GM23338 (cell line): ENCODE measurements at regions not wholly inside any gene's neighbourhood (a gene's known extent, or its start where the extent isn't known, plus 50 kb on each side); places are given as distances from the start of the nearest gene placed in this dataset.

Experiments used
- ATAC-seq: fragments of 200-7000 bp; cut with Tn5 transposase; 3 replicates; pipeline ENCODE4 v1.9.1; 2020
- DNase-seq: peaks from one replicate; pipeline ENCODE4 v3.0.0-alpha.2; 2015; ENCODE audit warnings: low spot score
- H2AFZ ChIP-seq: fragments of 200-600 bp; sonication (generic); 2 replicates; pipeline ENCODE4 v1.8.0; 2016; ENCODE audit warnings: antibody characterized with exemption, mild to moderate bottlenecking, moderate library complexity
- H3F3A ChIP-seq: fragments of 200-600 bp; sonication (generic); replicated peaks from 2 replicates; pipeline ENCODE4 v1.8.0; 2017; ENCODE audit warnings: antibody characterized with exemption, mixed run types, low read depth
- H3K27ac ChIP-seq: fragments of 200-600 bp; sonication (generic); 2 replicates; pipeline ENCODE4 v1.6.1; 2016; ENCODE audit warnings: low read depth
- H3K27me3 ChIP-seq: fragments of 200-600 bp; sonication (generic); 2 replicates; pipeline ENCODE4 v1.8.0; 2016; ENCODE audit warnings: mild to moderate bottlenecking, mixed run types, moderate library complexity; ENCODE audit not compliant: insufficient read depth
- H3K36me3 ChIP-seq: fragments of 200-600 bp; sonication (generic); 2 replicates; pipeline ENCODE4 v1.8.0; 2016; ENCODE audit warnings: mild to moderate bottlenecking; ENCODE audit not compliant: insufficient read depth
- H3K4me1 ChIP-seq: fragments of 200-600 bp; sonication (generic); 2 replicates; pipeline ENCODE4 v1.8.0; 2016; ENCODE audit warnings: mild to moderate bottlenecking, moderate library complexity; ENCODE audit not compliant: insufficient read depth
- H3K4me2 ChIP-seq: fragments of 200-600 bp; sonication (generic); 2 replicates; pipeline ENCODE4 v1.7.1; 2017; ENCODE audit warnings: mixed run types
- H3K4me3 ChIP-seq: fragments of 200-600 bp; sonication (generic); 2 replicates; pipeline ENCODE4 v1.6.1; 2016; ENCODE audit warnings: mixed run types
- H3K79me2 ChIP-seq: fragments of 200-600 bp; sonication (generic); replicated peaks from 2 replicates; pipeline ENCODE4 v1.8.0; 2017; ENCODE audit warnings: mild to moderate bottlenecking; ENCODE audit not compliant: insufficient read depth
- H3K9me2 ChIP-seq: fragments of 200-600 bp; sonication (generic); 2 replicates; pipeline ENCODE4 v1.8.0; 2017; ENCODE audit not compliant: insufficient read depth
- H4K20me1 ChIP-seq: fragments of 200-600 bp; sonication (generic); replicated peaks from 2 replicates; pipeline ENCODE4 v1.8.0; 2017; ENCODE audit warnings: mild to moderate bottlenecking; ENCODE audit not compliant: insufficient read depth
- H3K27ac Mint-ChIP-seq: 2 replicates; pipeline ENCODE4 v1.8.0; 2020; ENCODE audit warnings: inconsistent platforms, mild to moderate bottlenecking, moderate library complexity, mixed read lengths
- H3K27me3 Mint-ChIP-seq: 3 replicates; pipeline ENCODE4 v1.8.0; 2022; ENCODE audit warnings: low read depth, mild to moderate bottlenecking, moderate library complexity, mixed read lengths, inconsistent platforms; ENCODE audit not compliant: insufficient read depth, poor library complexity
- H3K36me3 Mint-ChIP-seq: 3 replicates; pipeline ENCODE4 v1.8.0; 2021; ENCODE audit warnings: low read depth, mild to moderate bottlenecking, inconsistent platforms, moderate library complexity, mixed read lengths
- H3K4me1 Mint-ChIP-seq: 3 replicates; pipeline ENCODE4 v1.8.0; 2020; ENCODE audit warnings: mild to moderate bottlenecking, inconsistent platforms, mixed read lengths
- H3K4me3 Mint-ChIP-seq: 3 replicates; pipeline ENCODE4 v1.8.0; 2021; ENCODE audit warnings: moderate library complexity, mild to moderate bottlenecking, inconsistent platforms, mixed read lengths
- H3K9me3 Mint-ChIP-seq: 3 replicates; pipeline ENCODE4 v1.8.0; 2020; ENCODE audit warnings: moderate library complexity, mild to moderate bottlenecking, inconsistent platforms, mixed read lengths
- CREB1 ChIP-seq: fragments of 250-450 bp; sonication (Bioruptor Pico); IDR thresholded peaks from 2 replicates; pipeline ENCODE4 v1.5.0; 2020; ENCODE audit warnings: low read depth, mild to moderate bottlenecking, moderate library complexity
- EZH2 ChIP-seq: fragments of 200-600 bp; sonication (generic); IDR thresholded peaks from one replicate; pipeline ENCODE4 v1.8.0; 2017; ENCODE audit warnings: antibody characterized with exemption, mild to moderate bottlenecking, low read depth; ENCODE audit not compliant: unreplicated experiment
- EZH2phosphoT487 ChIP-seq: fragments of 200-600 bp; sonication (generic); IDR thresholded peaks from one replicate; pipeline ENCODE4 v1.8.1; 2018; ENCODE audit warnings: antibody characterized with exemption; ENCODE audit not compliant: unreplicated experiment
- JUNB ChIP-seq: IDR thresholded peaks from one replicate; pipeline ENCODE4 v1.6.1; 2016; ENCODE audit warnings: antibody characterized with exemption; ENCODE audit not compliant: unreplicated experiment
- NANOG ChIP-seq: IDR thresholded peaks from 2 replicates; pipeline ENCODE4 v1.6.1; 2016; ENCODE audit warnings: antibody characterized with exemption, borderline replicate concordance
- POLR2AphosphoS5 ChIP-seq: IDR thresholded peaks from 2 replicates; pipeline ENCODE4 v1.6.1; 2016; ENCODE audit warnings: antibody characterized with exemption, low read depth
- STAT1 ChIP-seq: IDR thresholded peaks from one replicate; pipeline ENCODE4 v1.6.1; 2016; ENCODE audit warnings: antibody characterized with exemption; ENCODE audit not compliant: unreplicated experiment
- ZNF114 ChIP-seq: fragments of 250-450 bp; sonication (Bioruptor Pico); IDR thresholded peaks from 2 replicates; pipeline ENCODE4 v1.5.0; 2020; ENCODE audit warnings: mild to moderate bottlenecking, moderate library complexity
- ZNF331 ChIP-seq: fragments of 250-450 bp; sonication (Bioruptor Pico); IDR thresholded peaks from 2 replicates; pipeline ENCODE4 v1.5.0; 2020; ENCODE audit warnings: low read depth, mild to moderate bottlenecking, moderate library complexity
- TF ChIP-seq, protein P1 (sequence below): IDR thresholded peaks from 2 replicates; pipeline ENCODE4 v1.6.1; 2016; ENCODE audit warnings: antibody characterized with exemption
- TF ChIP-seq, protein P2 (sequence below): fragments of 250-450 bp; sonication (Bioruptor Pico); IDR thresholded peaks from 2 replicates; pipeline ENCODE4 v1.5.0; 2020; ENCODE audit warnings: mild to moderate bottlenecking, moderate library complexity
- TF ChIP-seq, protein P3 (sequence below): IDR thresholded peaks from one replicate; pipeline ENCODE4 v1.6.1; 2018; ENCODE audit warnings: antibody characterized with exemption; ENCODE audit not compliant: unreplicated experiment
- TF ChIP-seq, protein P4 (sequence below), 2 experiments: fragments of 200-600 bp in 1 of 2; sonication (generic) in 1 of 2; conservative IDR thresholded peaks; 2 replicates each; pipeline versions ENCODE4 v1.5.1 to v1.6.1; 2016 to 2017; ENCODE audit warnings: antibody characterized with exemption in 2 of 2, low read depth in 2 of 2, mild to moderate bottlenecking in 2 of 2, moderate library complexity in 1 of 2

DNA sequence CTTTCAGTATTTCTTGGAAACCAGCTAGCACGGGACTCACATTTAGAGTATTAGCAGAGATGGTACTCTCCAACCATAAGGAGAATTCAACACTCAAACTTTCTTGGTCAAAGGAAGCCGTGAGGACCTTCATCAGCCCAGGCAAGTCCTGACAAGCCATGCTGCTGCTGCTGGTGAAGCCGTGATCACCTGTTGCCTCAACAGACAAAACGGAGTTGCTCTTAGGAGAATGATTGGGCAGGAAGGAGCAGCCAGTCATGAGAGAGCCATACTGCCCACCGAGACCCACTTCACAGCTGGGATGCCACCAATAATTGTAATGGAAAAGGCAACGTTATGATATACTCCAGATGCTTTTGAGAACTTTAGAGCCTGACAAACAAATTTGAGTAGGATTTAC lies 60.8 kb upstream of the PLPP4 start:
- H3K36me3 Mint-ChIP-seq = no peaks in the 10 kb centered on the region; the same call in 2 of the 3 replicates
- H3K27ac ChIP-seq = no peak overlapping the region
- no peak for TF ChIP-seq CREB1 (CRISPR knock-in tag)
- no peak for TF ChIP-seq JUNB
- no peak for TF ChIP-seq EZH2
- TF ChIP-seq ZNF331 (CRISPR knock-in tag) = no peak
- TF ChIP-seq, protein P1, sequence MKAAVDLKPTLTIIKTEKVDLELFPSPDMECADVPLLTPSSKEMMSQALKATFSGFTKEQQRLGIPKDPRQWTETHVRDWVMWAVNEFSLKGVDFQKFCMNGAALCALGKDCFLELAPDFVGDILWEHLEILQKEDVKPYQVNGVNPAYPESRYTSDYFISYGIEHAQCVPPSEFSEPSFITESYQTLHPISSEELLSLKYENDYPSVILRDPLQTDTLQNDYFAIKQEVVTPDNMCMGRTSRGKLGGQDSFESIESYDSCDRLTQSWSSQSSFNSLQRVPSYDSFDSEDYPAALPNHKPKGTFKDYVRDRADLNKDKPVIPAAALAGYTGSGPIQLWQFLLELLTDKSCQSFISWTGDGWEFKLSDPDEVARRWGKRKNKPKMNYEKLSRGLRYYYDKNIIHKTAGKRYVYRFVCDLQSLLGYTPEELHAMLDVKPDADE = no peak
- TF ChIP-seq NANOG = no peak
- TF ChIP-seq POLR2AphosphoS5 = no peak
- TF ChIP-seq, protein P2, sequence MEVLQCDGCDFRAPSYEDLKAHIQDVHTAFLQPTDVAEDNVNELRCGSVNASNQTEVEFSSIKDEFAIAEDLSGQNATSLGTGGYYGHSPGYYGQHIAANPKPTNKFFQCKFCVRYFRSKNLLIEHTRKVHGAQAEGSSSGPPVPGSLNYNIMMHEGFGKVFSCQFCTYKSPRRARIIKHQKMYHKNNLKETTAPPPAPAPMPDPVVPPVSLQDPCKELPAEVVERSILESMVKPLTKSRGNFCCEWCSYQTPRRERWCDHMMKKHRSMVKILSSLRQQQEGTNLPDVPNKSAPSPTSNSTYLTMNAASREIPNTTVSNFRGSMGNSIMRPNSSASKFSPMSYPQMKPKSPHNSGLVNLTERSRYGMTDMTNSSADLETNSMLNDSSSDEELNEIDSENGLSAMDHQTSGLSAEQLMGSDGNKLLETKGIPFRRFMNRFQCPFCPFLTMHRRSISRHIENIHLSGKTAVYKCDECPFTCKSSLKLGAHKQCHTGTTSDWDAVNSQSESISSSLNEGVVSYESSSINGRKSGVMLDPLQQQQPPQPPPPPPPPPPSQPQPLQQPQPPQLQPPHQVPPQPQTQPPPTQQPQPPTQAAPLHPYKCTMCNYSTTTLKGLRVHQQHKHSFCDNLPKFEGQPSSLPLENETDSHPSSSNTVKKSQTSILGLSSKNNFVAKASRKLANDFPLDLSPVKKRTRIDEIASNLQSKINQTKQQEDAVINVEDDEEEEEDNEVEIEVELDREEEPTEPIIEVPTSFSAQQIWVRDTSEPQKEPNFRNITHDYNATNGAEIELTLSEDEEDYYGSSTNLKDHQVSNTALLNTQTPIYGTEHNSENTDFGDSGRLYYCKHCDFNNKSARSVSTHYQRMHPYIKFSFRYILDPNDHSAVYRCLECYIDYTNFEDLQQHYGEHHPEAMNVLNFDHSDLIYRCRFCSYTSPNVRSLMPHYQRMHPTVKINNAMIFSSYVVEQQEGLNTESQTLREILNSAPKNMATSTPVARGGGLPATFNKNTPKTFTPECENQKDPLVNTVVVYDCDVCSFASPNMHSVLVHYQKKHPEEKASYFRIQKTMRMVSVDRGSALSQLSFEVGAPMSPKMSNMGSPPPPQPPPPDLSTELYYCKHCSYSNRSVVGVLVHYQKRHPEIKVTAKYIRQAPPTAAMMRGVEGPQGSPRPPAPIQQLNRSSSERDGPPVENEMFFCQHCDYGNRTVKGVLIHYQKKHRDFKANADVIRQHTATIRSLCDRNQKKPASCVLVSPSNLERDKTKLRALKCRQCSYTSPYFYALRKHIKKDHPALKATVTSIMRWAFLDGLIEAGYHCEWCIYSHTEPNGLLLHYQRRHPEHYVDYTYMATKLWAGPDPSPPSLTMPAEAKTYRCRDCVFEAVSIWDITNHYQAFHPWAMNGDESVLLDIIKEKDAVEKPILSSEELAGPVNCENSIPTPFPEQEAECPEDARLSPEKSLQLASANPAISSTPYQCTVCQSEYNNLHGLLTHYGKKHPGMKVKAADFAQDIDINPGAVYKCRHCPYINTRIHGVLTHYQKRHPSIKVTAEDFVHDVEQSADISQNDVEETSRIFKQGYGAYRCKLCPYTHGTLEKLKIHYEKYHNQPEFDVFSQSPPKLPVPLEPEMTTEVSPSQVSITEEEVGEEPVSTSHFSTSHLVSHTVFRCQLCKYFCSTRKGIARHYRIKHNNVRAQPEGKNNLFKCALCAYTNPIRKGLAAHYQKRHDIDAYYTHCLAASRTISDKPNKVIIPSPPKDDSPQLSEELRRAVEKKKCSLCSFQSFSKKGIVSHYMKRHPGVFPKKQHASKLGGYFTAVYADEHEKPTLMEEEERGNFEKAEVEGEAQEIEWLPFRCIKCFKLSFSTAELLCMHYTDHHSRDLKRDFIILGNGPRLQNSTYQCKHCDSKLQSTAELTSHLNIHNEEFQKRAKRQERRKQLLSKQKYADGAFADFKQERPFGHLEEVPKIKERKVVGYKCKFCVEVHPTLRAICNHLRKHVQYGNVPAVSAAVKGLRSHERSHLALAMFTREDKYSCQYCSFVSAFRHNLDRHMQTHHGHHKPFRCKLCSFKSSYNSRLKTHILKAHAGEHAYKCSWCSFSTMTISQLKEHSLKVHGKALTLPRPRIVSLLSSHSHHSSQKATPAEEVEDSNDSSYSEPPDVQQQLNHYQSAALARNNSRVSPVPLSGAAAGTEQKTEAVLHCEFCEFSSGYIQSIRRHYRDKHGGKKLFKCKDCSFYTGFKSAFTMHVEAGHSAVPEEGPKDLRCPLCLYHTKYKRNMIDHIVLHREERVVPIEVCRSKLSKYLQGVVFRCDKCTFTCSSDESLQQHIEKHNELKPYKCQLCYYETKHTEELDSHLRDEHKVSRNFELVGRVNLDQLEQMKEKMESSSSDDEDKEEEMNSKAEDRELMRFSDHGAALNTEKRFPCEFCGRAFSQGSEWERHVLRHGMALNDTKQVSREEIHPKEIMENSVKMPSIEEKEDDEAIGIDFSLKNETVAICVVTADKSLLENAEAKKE = no peak
- TF ChIP-seq, protein P3, sequence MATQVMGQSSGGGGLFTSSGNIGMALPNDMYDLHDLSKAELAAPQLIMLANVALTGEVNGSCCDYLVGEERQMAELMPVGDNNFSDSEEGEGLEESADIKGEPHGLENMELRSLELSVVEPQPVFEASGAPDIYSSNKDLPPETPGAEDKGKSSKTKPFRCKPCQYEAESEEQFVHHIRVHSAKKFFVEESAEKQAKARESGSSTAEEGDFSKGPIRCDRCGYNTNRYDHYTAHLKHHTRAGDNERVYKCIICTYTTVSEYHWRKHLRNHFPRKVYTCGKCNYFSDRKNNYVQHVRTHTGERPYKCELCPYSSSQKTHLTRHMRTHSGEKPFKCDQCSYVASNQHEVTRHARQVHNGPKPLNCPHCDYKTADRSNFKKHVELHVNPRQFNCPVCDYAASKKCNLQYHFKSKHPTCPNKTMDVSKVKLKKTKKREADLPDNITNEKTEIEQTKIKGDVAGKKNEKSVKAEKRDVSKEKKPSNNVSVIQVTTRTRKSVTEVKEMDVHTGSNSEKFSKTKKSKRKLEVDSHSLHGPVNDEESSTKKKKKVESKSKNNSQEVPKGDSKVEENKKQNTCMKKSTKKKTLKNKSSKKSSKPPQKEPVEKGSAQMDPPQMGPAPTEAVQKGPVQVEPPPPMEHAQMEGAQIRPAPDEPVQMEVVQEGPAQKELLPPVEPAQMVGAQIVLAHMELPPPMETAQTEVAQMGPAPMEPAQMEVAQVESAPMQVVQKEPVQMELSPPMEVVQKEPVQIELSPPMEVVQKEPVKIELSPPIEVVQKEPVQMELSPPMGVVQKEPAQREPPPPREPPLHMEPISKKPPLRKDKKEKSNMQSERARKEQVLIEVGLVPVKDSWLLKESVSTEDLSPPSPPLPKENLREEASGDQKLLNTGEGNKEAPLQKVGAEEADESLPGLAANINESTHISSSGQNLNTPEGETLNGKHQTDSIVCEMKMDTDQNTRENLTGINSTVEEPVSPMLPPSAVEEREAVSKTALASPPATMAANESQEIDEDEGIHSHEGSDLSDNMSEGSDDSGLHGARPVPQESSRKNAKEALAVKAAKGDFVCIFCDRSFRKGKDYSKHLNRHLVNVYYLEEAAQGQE = no peak
- TF ChIP-seq, protein P4, sequence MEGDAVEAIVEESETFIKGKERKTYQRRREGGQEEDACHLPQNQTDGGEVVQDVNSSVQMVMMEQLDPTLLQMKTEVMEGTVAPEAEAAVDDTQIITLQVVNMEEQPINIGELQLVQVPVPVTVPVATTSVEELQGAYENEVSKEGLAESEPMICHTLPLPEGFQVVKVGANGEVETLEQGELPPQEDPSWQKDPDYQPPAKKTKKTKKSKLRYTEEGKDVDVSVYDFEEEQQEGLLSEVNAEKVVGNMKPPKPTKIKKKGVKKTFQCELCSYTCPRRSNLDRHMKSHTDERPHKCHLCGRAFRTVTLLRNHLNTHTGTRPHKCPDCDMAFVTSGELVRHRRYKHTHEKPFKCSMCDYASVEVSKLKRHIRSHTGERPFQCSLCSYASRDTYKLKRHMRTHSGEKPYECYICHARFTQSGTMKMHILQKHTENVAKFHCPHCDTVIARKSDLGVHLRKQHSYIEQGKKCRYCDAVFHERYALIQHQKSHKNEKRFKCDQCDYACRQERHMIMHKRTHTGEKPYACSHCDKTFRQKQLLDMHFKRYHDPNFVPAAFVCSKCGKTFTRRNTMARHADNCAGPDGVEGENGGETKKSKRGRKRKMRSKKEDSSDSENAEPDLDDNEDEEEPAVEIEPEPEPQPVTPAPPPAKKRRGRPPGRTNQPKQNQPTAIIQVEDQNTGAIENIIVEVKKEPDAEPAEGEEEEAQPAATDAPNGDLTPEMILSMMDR (conservative IDR thresholded peaks at IDR 0.05; ENCODE audit: low read depth in 2 of 2) = no peak
- no peak for TF ChIP-seq STAT1
- no peak for TF ChIP-seq EZH2phosphoT487
- no peak for TF ChIP-seq ZNF114 (CRISPR knock-in tag)
- DNase-seq (no peak), ATAC-seq (no peak)
- H3K79me2 ChIP-seq = no peaks in the 10 kb centered on the region
- no peak overlapping the region for H3K4me2 ChIP-seq
- no peak overlapping the region for H3K4me3 ChIP-seq
- H3K9me3 Mint-ChIP-seq = peaks cover 9% of the 10 kb centered on the region
- peaks cover 8% of the 10 kb centered on the region; the same call in 2 of the 3 replicates for H3K4me1 Mint-ChIP-seq
- no peaks in the 10 kb centered on the region for H3K27me3 Mint-ChIP-seq
- no peak overlapping the region for H3K27ac Mint-ChIP-seq
- no peaks in the 10 kb centered on the region for H4K20me1 ChIP-seq
- no peak overlapping the region for H2AFZ ChIP-seq
- peaks cover 3% of the 10 kb centered on the region; the same call in 1 of the 2 replicates for H3K4me1 ChIP-seq
- H3F3A ChIP-seq = no peaks in the 10 kb centered on the region
- no peaks in the 10 kb centered on the region for H3K27me3 ChIP-seq
- no peaks in the 10 kb centered on the region for H3K36me3 ChIP-seq
- H3K9me2 ChIP-seq = 0 out of 2 replicates have a peak, but pooled peaks cover 4% of the 10 kb centered on the region
- H3K4me3 Mint-ChIP-seq = no peak overlapping the region
